Ascending aorta (tissue), 2 donors: ENCODE measurements at regions not wholly inside any gene's neighbourhood (a gene's known extent, or its start where the extent isn't known, plus 50 kb on each side); places are given as distances from the start of the nearest gene placed in this dataset.
A peak's percentile ranks its signal among the peaks of the same experiment; 100 is the strongest.

Experiments
- DNase-seq, 2 donors: peaks; one replicate each; pipeline ENCODE4 v3.0.0-alpha.2; 2019; ENCODE audit warnings: low spot score in 2 of 2
- H3K27ac ChIP-seq, 2 donors: fragments of 200-600 bp; sonication (generic); one replicate each; pipeline ENCODE4 v1.5.1; 2016 to 2017; ENCODE audit warnings: mild to moderate bottlenecking in 1 of 2
- H3K27me3 ChIP-seq: fragments of 200-600 bp; sonication (generic); one replicate; pipeline ENCODE4 v1.5.1; 2017
- H3K36me3 ChIP-seq, 2 donors: fragments of 200-600 bp; sonication (generic); one replicate each; pipeline ENCODE4 v1.5.1; 2016
- H3K4me1 ChIP-seq, 2 donors: fragments of 200-600 bp; sonication (generic); one replicate each; pipeline ENCODE4 v1.5.1; 2016 to 2017; ENCODE audit warnings: mild to moderate bottlenecking in 1 of 2
- H3K4me3 ChIP-seq, 2 donors: fragments of 200-600 bp; sonication (generic); one replicate each; pipeline ENCODE4 v1.5.1; 2016 to 2017; ENCODE audit warnings: mild to moderate bottlenecking in 1 of 2
- H3K9me3 ChIP-seq, 2 donors: fragments of 200-600 bp; sonication (generic); one replicate each; pipeline ENCODE4 v1.5.1; 2016
- intact Hi-C: fragments of 100-400 bp; cut with DNase I; formaldehyde crosslinking; loops from one replicate; pipeline ENCODE4 v1.15.1; 2023
- TF ChIP-seq, protein P1 (sequence below), 3 experiments: fragments of 200-600 bp in 2 of 3; fragments of 450-650 bp in 1 of 3; sonication (generic) in 2 of 3; IDR thresholded peaks; one replicate each; pipeline ENCODE4 v1.5.1; 2016 to 2019; ENCODE audit warnings: antibody characterized with exemption in 3 of 3, mild to moderate bottlenecking in 1 of 3, moderate library complexity in 1 of 3

DNA sequence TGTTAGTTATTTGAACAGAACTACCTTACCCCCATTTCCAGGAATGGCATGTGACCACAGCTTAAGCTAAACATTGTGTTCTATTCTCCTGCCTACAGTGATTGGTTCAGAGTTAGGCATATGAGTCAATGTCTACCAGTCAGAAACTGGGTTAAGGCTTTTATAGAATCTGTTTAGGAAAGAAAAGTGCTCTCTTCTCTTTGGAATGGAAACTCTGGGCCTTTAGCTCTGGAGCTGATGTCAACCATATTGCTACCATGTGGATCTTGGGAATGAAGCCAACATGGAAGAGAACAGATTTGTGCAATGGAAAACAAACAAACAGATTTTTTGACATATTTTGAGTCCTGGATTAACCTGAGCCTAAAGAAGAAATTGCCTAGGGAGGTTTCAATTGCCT, 488.9 kb upstream of the TNC start:
- no peak overlapping the region for H3K4me3 ChIP-seq
- TF ChIP-seq, protein P1, sequence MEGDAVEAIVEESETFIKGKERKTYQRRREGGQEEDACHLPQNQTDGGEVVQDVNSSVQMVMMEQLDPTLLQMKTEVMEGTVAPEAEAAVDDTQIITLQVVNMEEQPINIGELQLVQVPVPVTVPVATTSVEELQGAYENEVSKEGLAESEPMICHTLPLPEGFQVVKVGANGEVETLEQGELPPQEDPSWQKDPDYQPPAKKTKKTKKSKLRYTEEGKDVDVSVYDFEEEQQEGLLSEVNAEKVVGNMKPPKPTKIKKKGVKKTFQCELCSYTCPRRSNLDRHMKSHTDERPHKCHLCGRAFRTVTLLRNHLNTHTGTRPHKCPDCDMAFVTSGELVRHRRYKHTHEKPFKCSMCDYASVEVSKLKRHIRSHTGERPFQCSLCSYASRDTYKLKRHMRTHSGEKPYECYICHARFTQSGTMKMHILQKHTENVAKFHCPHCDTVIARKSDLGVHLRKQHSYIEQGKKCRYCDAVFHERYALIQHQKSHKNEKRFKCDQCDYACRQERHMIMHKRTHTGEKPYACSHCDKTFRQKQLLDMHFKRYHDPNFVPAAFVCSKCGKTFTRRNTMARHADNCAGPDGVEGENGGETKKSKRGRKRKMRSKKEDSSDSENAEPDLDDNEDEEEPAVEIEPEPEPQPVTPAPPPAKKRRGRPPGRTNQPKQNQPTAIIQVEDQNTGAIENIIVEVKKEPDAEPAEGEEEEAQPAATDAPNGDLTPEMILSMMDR (IDR thresholded peaks at IDR 0.05), result no peak
- H3K27me3 ChIP-seq, result no peaks in the 10 kb centered on the region
- no peak overlapping the region for H3K27ac ChIP-seq
- intact Hi-C loops, result no loop called here
- H3K36me3 ChIP-seq, result no peaks in the 10 kb centered on the region
- DNase-seq, result no peak
- no peaks in the 10 kb centered on the region for H3K9me3 ChIP-seq
- no peaks in the 10 kb centered on the region for H3K4me1 ChIP-seq

DNA sequence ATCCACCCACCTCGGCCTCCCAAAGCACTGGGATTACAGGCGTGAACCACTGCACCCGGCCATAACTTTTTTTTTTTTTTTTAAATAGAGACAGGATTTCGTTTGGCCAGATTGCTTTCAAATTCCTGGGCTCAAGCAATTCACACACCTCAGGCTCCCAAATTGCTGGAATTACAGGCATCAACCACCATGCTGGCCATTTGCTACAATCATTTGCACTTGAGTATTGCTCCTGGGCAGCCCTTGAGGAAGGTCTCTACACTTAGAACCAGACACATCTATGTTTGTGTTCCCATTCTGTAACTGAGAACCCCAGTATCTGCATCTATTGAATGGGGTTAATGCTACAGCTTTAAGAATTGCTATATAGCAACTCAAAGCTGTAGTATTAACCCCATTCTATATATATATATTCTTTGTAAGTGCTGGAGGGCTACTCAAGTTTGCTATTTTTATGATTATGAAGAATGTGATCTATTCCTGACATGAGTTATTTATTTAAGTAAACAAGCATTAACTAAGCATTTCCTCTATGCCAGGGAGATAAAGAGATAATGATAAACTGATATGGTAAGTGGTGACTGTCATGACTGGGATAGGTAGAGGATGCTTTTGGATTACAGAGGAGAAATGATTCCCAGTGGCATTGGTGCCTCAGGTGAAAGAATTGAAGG, 496.5 kb upstream of the TNC start:
- Histone ChIP-seq H3K4me3 (no peak overlapping the region), H3K27me3 (no peaks in the 10 kb centered on the region), H3K9me3 (no peaks in the 10 kb centered on the region), H3K27ac (no peak overlapping the region), H3K4me1 (no peaks in the 10 kb centered on the region), H3K36me3 (no peaks in the 10 kb centered on the region)
- TF ChIP-seq, protein P1 (IDR thresholded peaks at IDR 0.05), result no peak
- intact Hi-C loops, result no loop called here
- no peak for DNase-seq

DNA sequence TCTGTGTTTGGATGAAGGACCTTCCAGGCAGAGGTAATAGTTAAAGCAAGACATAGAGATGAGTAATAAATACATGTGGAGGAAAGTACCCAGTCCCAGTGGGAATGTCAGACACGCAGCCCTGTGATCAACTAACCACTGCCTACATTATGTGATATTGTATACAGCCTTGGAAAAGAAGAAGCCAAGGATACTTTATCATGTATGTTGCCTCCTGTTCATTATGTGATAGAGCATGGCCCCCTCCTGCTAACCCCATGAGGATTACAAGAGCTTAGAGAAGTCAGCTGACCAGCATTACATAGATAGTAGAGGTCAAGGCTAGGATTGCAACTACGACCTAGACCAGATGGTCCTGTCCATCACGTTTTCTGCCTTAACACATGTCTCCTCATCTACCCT, 497.0 kb upstream of the TNC start:
- no peak for DNase-seq
- no peaks in the 10 kb centered on the region for H3K36me3 ChIP-seq
- intact Hi-C loops, result no loop called here
- H3K27ac ChIP-seq, result peak overlapping the region in 1 of 2 donors; percentile 55
- no peaks in the 10 kb centered on the region for H3K27me3 ChIP-seq
- no peak overlapping the region for H3K4me3 ChIP-seq
- no peaks in the 10 kb centered on the region for H3K9me3 ChIP-seq
- TF ChIP-seq, protein P1 (IDR thresholded peaks at IDR 0.05), result no peak
- no peaks in the 10 kb centered on the region for H3K4me1 ChIP-seq

DNA sequence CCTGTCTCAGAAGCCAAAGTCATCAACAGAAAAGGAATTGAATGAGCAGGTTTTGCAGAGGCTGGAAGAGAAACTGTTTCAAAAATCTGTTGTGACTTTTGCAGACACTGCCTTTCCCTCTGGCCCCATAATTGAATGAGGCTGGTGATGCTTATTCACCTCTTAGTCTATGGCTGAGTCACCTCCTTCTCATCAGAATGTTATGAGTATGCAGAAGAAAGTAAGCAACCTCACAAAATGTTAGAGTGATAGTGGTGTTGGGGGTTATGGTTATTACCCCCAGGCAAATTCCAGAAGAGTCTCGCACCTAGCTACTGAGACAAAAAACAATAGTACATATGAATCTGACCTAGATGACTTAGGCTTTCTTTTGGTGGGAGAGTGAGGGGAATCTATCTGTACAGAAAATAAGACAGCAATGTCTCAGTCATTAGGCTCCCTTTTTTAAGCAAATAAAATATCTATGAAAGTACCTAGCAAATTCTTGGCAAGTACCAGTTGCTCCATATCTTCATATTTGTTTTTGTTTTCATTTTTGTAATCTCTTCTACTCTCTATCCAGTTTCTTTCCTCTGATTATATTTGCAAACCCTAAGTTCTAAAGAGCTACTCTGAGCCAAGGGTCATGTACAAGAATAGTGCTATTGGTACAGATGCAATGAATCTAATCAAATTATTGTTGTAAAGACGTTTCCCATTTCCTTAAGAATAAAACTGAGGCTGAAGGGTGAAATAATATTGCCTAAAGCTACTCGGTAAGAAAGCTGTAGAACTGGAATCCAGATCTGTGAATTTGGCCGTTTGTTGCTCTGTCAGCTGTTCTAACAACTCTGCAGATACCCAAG, 498.1 kb upstream of the TNC start:
- H3K9me3 ChIP-seq, result no peaks in the 10 kb centered on the region
- H3K27ac ChIP-seq, result peak overlapping the region in 1 of 2 donors; percentile 55
- H3K27me3 ChIP-seq, result no peaks in the 10 kb centered on the region
- TF ChIP-seq, protein P1 (IDR thresholded peaks at IDR 0.05), result no peak
- H3K36me3 ChIP-seq, result no peaks in the 10 kb centered on the region
- intact Hi-C loops, result no loop called here
- H3K4me1 ChIP-seq, result no peaks in the 10 kb centered on the region
- DNase-seq, result no peak
- no peak overlapping the region for H3K4me3 ChIP-seq

DNA sequence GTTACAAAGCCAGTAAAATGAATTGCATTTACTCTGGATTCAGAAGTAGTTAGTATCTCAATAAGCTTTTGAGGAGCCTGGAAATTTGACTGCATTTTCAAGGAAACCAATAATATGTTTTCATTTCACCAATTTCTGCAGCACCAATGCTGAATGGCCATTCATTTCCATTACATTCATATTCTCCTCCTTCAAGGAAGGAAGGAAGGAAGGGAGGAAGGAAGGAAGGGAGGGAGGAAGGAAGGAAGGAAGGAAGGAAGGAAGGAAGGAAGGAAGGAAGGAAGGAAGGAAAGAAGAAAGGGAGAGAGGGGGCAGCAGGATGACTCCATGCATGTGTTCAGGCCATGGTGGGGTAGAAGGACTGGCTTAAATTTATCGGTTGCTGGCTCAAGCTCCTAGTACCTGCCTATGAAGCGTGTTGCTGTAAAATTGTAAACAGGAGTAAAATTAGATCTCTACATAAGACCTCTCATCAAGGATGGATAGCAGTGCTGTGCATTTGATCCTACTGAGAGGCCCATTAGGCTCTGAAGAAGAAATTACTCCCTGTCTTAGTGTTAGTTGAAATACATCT, 498.8 kb upstream of the TNC start:
- Histone ChIP-seq H3K4me3 (no peak overlapping the region), H3K9me3 (no peaks in the 10 kb centered on the region), H3K27ac (no peak overlapping the region), H3K4me1 (no peaks in the 10 kb centered on the region), H3K27me3 (no peaks in the 10 kb centered on the region), H3K36me3 (no peaks in the 10 kb centered on the region)
- TF ChIP-seq, protein P1 (IDR thresholded peaks at IDR 0.05), result no peak
- DNase-seq, result no peak
- intact Hi-C loops, result no loop called here
